ENCODE measurements at regions not wholly inside any gene's neighbourhood (a gene's known extent, or its start where the extent isn't known, plus 50 kb on each side); places are given as distances from the start of the nearest gene placed in this dataset.

GRCh38 chrX:134736356-134736755 is 60.6 kb downstream of the PABIR2 start:
- Histone ChIP-seq H3K27ac (ENCODE audit: low read depth, low read length, severe bottlenecking) (no peak overlapping the region), H3K4me3 (ENCODE audit: extremely low read depth, insufficient read depth, low read length, poor library complexity, severe bottlenecking) (no peak overlapping the region), H3K36me3 (ENCODE audit: control insufficient read depth, insufficient read depth, low read length) (no peaks in the 10 kb centered on the region), H3K9me3 (ENCODE audit: control insufficient read depth, low read length) (no peaks in the 10 kb centered on the region), H3K4me1 (ENCODE audit: control insufficient read depth, insufficient read depth, low read length, poor library complexity, severe bottlenecking) (peaks cover 21% of the 10 kb centered on the region)
- 80 to 100% methylated on average over 1 to 2 of the region's 7 CpGs for WGBS, 2 experiments (ENCODE audit: insufficient coverage in 2 of 2)

- Histone ChIP-seq H3K4me1 (ENCODE audit: control insufficient read depth, insufficient read depth, low read length, poor library complexity, severe bottlenecking) (peaks cover 21% of the 10 kb centered on the region), H3K27ac (ENCODE audit: low read depth, low read length, severe bottlenecking) (no peak overlapping the region), H3K36me3 (ENCODE audit: control insufficient read depth, insufficient read depth, low read length) (no peaks in the 10 kb centered on the region), H3K4me3 (ENCODE audit: extremely low read depth, insufficient read depth, low read length, poor library complexity, severe bottlenecking) (no peak overlapping the region), H3K9me3 (ENCODE audit: control insufficient read depth, low read length) (no peaks in the 10 kb centered on the region)
- no CpG with 5 or more reads among the region's 2 CpGs for WGBS, 2 experiments (ENCODE audit: insufficient coverage in 2 of 2)
These were observed 62.0 kb downstream of the PABIR2 start for GRCh38 chrX:134735015-134735414.

- H3K4me3 ChIP-seq (ENCODE audit: extremely low read depth, insufficient read depth, low read length, poor library complexity, severe bottlenecking) = no peak overlapping the region
- H3K36me3 ChIP-seq (ENCODE audit: control insufficient read depth, insufficient read depth, low read length) = no peaks in the 10 kb centered on the region
- 86% methylated on average over 2 of the region's 4 CpGs; no CpG with 5 or more reads in 1 of the 2 experiments for WGBS, 2 experiments (ENCODE audit: insufficient coverage in 2 of 2)
- H3K9me3 ChIP-seq (ENCODE audit: control insufficient read depth, low read length) = no peaks in the 10 kb centered on the region
- H3K4me1 ChIP-seq (ENCODE audit: control insufficient read depth, insufficient read depth, low read length, poor library complexity, severe bottlenecking) = peaks cover 21% of the 10 kb centered on the region
- no peak overlapping the region for H3K27ac ChIP-seq (ENCODE audit: low read depth, low read length, severe bottlenecking)
These were observed 62.5 kb downstream of the PABIR2 start for GRCh38 chrX:134734466-134734952.

GRCh38 chrX:134733591-134733990 is 63.4 kb downstream of the PABIR2 start:
- Histone ChIP-seq H3K27ac (ENCODE audit: low read depth, low read length, severe bottlenecking) (peak overlapping the region; percentile 73), H3K4me1 (ENCODE audit: control insufficient read depth, insufficient read depth, low read length, poor library complexity, severe bottlenecking) (peaks cover 15% of the 10 kb centered on the region)

GRCh38 chrX:134732676-134733075 is 64.3 kb downstream of the PABIR2 start:
- no peak overlapping the region for H3K4me3 ChIP-seq (ENCODE audit: extremely low read depth, insufficient read depth, low read length, poor library complexity, severe bottlenecking)
- H3K4me1 ChIP-seq (ENCODE audit: control insufficient read depth, insufficient read depth, low read length, poor library complexity, severe bottlenecking) = peaks cover 10% of the 10 kb centered on the region
- H3K36me3 ChIP-seq (ENCODE audit: control insufficient read depth, insufficient read depth, low read length) = no peaks in the 10 kb centered on the region
- H3K27ac ChIP-seq (ENCODE audit: low read depth, low read length, severe bottlenecking) = peak overlapping the region; percentile 73
- no peaks in the 10 kb centered on the region for H3K9me3 ChIP-seq (ENCODE audit: control insufficient read depth, low read length)
- 100% methylated on average over 1 of the region's 6 CpGs; no CpG with 5 or more reads in 1 of the 2 experiments for WGBS, 2 experiments (ENCODE audit: insufficient coverage in 2 of 2)

More at GRCh38 chrX:134733591-134733990, 63.4 kb downstream of the PABIR2 start:
- whole genome bisulfite sequencing, 2 experiments (ENCODE audit: insufficient coverage in 2 of 2) = 75 to 100% methylated on average over 1 to 2 of the region's 2 CpGs
- Histone ChIP-seq H3K36me3 (ENCODE audit: control insufficient read depth, insufficient read depth, low read length) (no peaks in the 10 kb centered on the region), H3K9me3 (ENCODE audit: control insufficient read depth, low read length) (no peaks in the 10 kb centered on the region), H3K4me3 (ENCODE audit: extremely low read depth, insufficient read depth, low read length, poor library complexity, severe bottlenecking) (no peak overlapping the region)

GRCh38 chrX:134732152-134732551 is 64.9 kb downstream of the PABIR2 start:
- WGBS, 2 experiments (ENCODE audit: insufficient coverage in 2 of 2) = 100% methylated on average over 1 of the region's 3 CpGs; no CpG with 5 or more reads in 1 of the 2 experiments

GRCh38 chrX:134727363-134727762 is 69.1 kb upstream of the PLAC1 start:
- no CpG with 5 or more reads among the region's 1 CpG for WGBS, 2 experiments (ENCODE audit: insufficient coverage in 2 of 2)
- H3K36me3 ChIP-seq (ENCODE audit: control insufficient read depth, insufficient read depth, low read length) = no peaks in the 10 kb centered on the region
- H3K27ac ChIP-seq (ENCODE audit: low read depth, low read length, severe bottlenecking) = no peak overlapping the region

More at GRCh38 chrX:134732152-134732551, 64.9 kb downstream of the PABIR2 start:
- Histone ChIP-seq H3K36me3 (ENCODE audit: control insufficient read depth, insufficient read depth, low read length) (no peaks in the 10 kb centered on the region), H3K4me1 (ENCODE audit: control insufficient read depth, insufficient read depth, low read length, poor library complexity, severe bottlenecking) (peaks cover 10% of the 10 kb centered on the region), H3K4me3 (ENCODE audit: extremely low read depth, insufficient read depth, low read length, poor library complexity, severe bottlenecking) (no peak overlapping the region), H3K9me3 (ENCODE audit: control insufficient read depth, low read length) (no peaks in the 10 kb centered on the region), H3K27ac (ENCODE audit: low read depth, low read length, severe bottlenecking) (peak overlapping the region; percentile 73)

GRCh38 chrX:134725103-134725690 is 66.9 kb upstream of the PLAC1 start:
- WGBS, 2 experiments (ENCODE audit: insufficient coverage in 2 of 2) = 78 to 100% methylated on average over 1 of the region's 4 CpGs
- Histone ChIP-seq H3K4me3 (ENCODE audit: extremely low read depth, insufficient read depth, low read length, poor library complexity, severe bottlenecking) (no peak overlapping the region), H3K36me3 (ENCODE audit: control insufficient read depth, insufficient read depth, low read length) (no peaks in the 10 kb centered on the region), H3K4me1 (ENCODE audit: control insufficient read depth, insufficient read depth, low read length, poor library complexity, severe bottlenecking) (no peaks in the 10 kb centered on the region), H3K27ac (ENCODE audit: low read depth, low read length, severe bottlenecking) (no peak overlapping the region), H3K9me3 (ENCODE audit: control insufficient read depth, low read length) (no peaks in the 10 kb centered on the region)

More at GRCh38 chrX:134727363-134727762, 69.1 kb upstream of the PLAC1 start:
- no peak overlapping the region for H3K4me3 ChIP-seq (ENCODE audit: extremely low read depth, insufficient read depth, low read length, poor library complexity, severe bottlenecking)
- no peaks in the 10 kb centered on the region for H3K9me3 ChIP-seq (ENCODE audit: control insufficient read depth, low read length)
- H3K4me1 ChIP-seq (ENCODE audit: control insufficient read depth, insufficient read depth, low read length, poor library complexity, severe bottlenecking) = no peaks in the 10 kb centered on the region

- no CpG with 5 or more reads among the region's 9 CpGs for whole genome bisulfite sequencing, 2 experiments (ENCODE audit: insufficient coverage in 2 of 2)
- peaks cover 12% of the 10 kb centered on the region for H3K4me1 ChIP-seq (ENCODE audit: control insufficient read depth, insufficient read depth, low read length, poor library complexity, severe bottlenecking)
These were observed 63.7 kb upstream of the PLAC1 start for GRCh38 chrX:134721766-134722532.

GRCh38 chrX:134718966-134719317 is 60.7 kb upstream of the PLAC1 start:
- Histone ChIP-seq H3K4me3 (ENCODE audit: extremely low read depth, insufficient read depth, low read length, poor library complexity, severe bottlenecking) (no peak overlapping the region), H3K27ac (ENCODE audit: low read depth, low read length, severe bottlenecking) (peak overlapping the region; percentile 91), H3K9me3 (ENCODE audit: control insufficient read depth, low read length) (no peaks in the 10 kb centered on the region), H3K36me3 (ENCODE audit: control insufficient read depth, insufficient read depth, low read length) (no peaks in the 10 kb centered on the region), H3K4me1 (ENCODE audit: control insufficient read depth, insufficient read depth, low read length, poor library complexity, severe bottlenecking) (peaks cover 12% of the 10 kb centered on the region)
- WGBS, 2 experiments (ENCODE audit: insufficient coverage in 2 of 2) = no CpG with 5 or more reads among the region's 2 CpGs

More at GRCh38 chrX:134721766-134722532, 63.7 kb upstream of the PLAC1 start:
- Histone ChIP-seq H3K4me3 (ENCODE audit: extremely low read depth, insufficient read depth, low read length, poor library complexity, severe bottlenecking) (no peak overlapping the region), H3K9me3 (ENCODE audit: control insufficient read depth, low read length) (no peaks in the 10 kb centered on the region), H3K27ac (ENCODE audit: low read depth, low read length, severe bottlenecking) (no peak overlapping the region), H3K36me3 (ENCODE audit: control insufficient read depth, insufficient read depth, low read length) (no peaks in the 10 kb centered on the region)
